HepG2 (cell line): ENCODE measurements at regions not wholly inside any gene's neighbourhood (a gene's known extent, or its start where the extent isn't known, plus 50 kb on each side); places are given as distances from the start of the nearest gene placed in this dataset.

Experiments used
- HNRNPL ChIP-seq: fragments of 200-400 bp; formaldehyde crosslinking; IDR thresholded peaks from 2 replicates; pipeline ENCODE4 v1.6.1; 2017; ENCODE audit warnings: mild to moderate bottlenecking, low read depth, low read length
- ZBTB40 ChIP-seq, 2 experiments: fragments of 450-650 bp in 1 of 2; sonication (generic) in 1 of 2; formaldehyde crosslinking in 1 of 2; IDR thresholded peaks; 2 replicates each; pipeline versions ENCODE4 v1.6.1 to v1.8.0; 2016 to 2022; ENCODE audit warnings: antibody characterized with exemption in 1 of 2, mild to moderate bottlenecking in 1 of 2, missing genetic modification reagents in 1 of 2
- ZNF142 ChIP-seq: sonication (generic); formaldehyde crosslinking; IDR thresholded peaks from 2 replicates; pipeline ENCODE4 v1.4.0; 2020; ENCODE audit warnings: missing genetic modification reagents
- ZNF773 ChIP-seq: sonication (generic); formaldehyde crosslinking; IDR thresholded peaks from 2 replicates; pipeline ENCODE4 v1.4.0; 2020; ENCODE audit warnings: missing genetic modification reagents, borderline replicate concordance

- no peak for TF ChIP-seq ZNF773
- TF ChIP-seq ZNF142 (CRISPR knock-in tag): no peak
- TF ChIP-seq HNRNPL: no peak
- TF ChIP-seq ZBTB40 (IDR thresholded peaks at IDR 0.05): no peak
- no peak for TF ChIP-seq ZBTB40 (CRISPR knock-in tag; IDR thresholded peaks at IDR 0.05)
Measured at GRCh38 chr2:2636813-2637212, 305.7 kb upstream of the MYT1L start (continued).
